ENCODE measurements at regions not wholly inside any gene's neighbourhood (a gene's known extent, or its start where the extent isn't known, plus 50 kb on each side); places are given as distances from the start of the nearest gene placed in this dataset.

GRCh38 chr5:8752595-8752994, 793.3 kb downstream of the SEMA5A start:
- ATAC-seq (no peak), DNase-seq (ENCODE audit: low spot score) (no peak)
- no peaks in the 10 kb centered on the region for H3K27me3 Mint-ChIP-seq (ENCODE audit: low read depth)
- CTCF ChIA-PET: no interaction called here
- H3K27ac Mint-ChIP-seq: no peak overlapping the region
- TF ChIP-seq NR2C2 (CRISPR knock-in tag; IDR thresholded peaks at IDR 0.05): no peak
- no peak for TF ChIP-seq GABPB1 (CRISPR knock-in tag; IDR thresholded peaks at IDR 0.05)
- no peak for TF ChIP-seq FOXJ3 (CRISPR knock-in tag; IDR thresholded peaks at IDR 0.05; ENCODE audit: borderline replicate concordance)
- no peak for TF ChIP-seq ZNF425 (CRISPR knock-in tag; conservative IDR thresholded peaks at IDR 0.05)
- TF ChIP-seq ZNF512 (CRISPR knock-in tag; IDR thresholded peaks at IDR 0.05; ENCODE audit: borderline replicate concordance): no peak
- TF ChIP-seq HMGA2 (CRISPR knock-in tag; IDR thresholded peaks at IDR 0.05): no peak
- no peak for TF ChIP-seq ZNF532 (CRISPR knock-in tag; IDR thresholded peaks at IDR 0.05; ENCODE audit: borderline replicate concordance)
- TF ChIP-seq MYBL2 (CRISPR knock-in tag; IDR thresholded peaks at IDR 0.05): no peak
- TF ChIP-seq NFE2L1 (CRISPR knock-in tag; IDR thresholded peaks at IDR 0.05): no peak
- TF ChIP-seq ZNF121 (CRISPR knock-in tag; IDR thresholded peaks at IDR 0.05): no peak
- no peak for TF ChIP-seq CTCF (IDR thresholded peaks at IDR 0.05)
- TF ChIP-seq ZNF423 (CRISPR knock-in tag; IDR thresholded peaks at IDR 0.05): no peak
- TF ChIP-seq SMAD4 (CRISPR knock-in tag; IDR thresholded peaks at IDR 0.05): no peak
- no peak for TF ChIP-seq PREB (CRISPR knock-in tag; IDR thresholded peaks at IDR 0.05; ENCODE audit: borderline replicate concordance)
- TF ChIP-seq ATF1 (CRISPR knock-in tag; IDR thresholded peaks at IDR 0.05): no peak
- TF ChIP-seq ZBTB43 (CRISPR knock-in tag; IDR thresholded peaks at IDR 0.05): no peak
- H3K36me3 Mint-ChIP-seq: no peaks in the 10 kb centered on the region
- no peak overlapping the region for H3K4me3 Mint-ChIP-seq
- no peaks in the 10 kb centered on the region for H3K9me3 Mint-ChIP-seq
- POLR2A ChIA-PET: no interaction called here
- H3K4me1 Mint-ChIP-seq: peaks cover 5% of the 10 kb centered on the region; the same call in 1 of the 2 replicates
